Activated CD8-positive, alpha-beta memory T cell treated with anti-CD3 and anti-CD28 coated beads, Interleukin-2, amount 50 U/mL, for 1 hour (primary cell): ENCODE measurements at regions not wholly inside any gene's neighbourhood (a gene's known extent, or its start where the extent isn't known, plus 50 kb on each side); places are given as distances from the start of the nearest gene placed in this dataset.
"Not testable (repeated sequence)": the region's sequence is repeated elsewhere in the genome, so short reads cannot be mapped to it uniquely, and the experiment has no call there.

ENCODE experiments used
- DNase-seq: peaks from one replicate; pipeline ENCODE4 v3.0.0-alpha.2; 2020; ENCODE audit errors: extremely low read depth

DNA sequence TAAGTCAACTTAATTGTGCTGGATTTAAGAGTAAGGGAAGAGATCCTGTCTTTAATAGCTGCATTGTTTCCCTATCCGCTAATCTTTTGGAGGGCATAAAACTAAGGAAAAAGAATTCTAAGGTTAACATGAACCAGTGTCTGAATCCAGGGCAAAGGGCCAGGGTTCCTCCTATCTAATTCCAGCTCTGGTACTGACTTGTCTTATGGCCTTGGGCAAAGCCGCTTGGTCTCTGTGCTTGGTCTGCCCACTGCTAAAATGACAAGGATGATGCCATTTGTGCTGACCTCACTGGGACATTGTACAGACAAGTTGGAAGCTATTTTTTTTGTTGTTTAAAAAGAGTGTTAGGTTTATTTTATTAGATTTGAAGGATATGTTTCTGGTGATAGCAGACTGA lies 334.7 kb upstream of the PIK3R1 start:
- DNase-seq: no peak

DNA sequence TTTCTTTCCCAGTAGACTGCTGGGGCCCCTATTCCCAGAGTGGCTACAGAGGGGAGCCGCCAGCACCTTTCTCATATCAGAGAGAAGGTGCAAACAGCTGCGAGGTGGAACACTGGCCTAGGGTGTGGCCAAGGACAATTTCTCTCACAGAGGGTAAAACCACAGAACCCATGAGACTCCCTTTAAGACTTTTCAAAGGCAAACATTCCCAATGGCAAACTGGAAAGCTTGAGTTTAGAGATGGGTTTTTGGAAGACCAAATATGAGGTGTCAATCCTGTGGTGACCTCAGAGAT lies 335.1 kb upstream of the PIK3R1 start:
- DNase-seq: no peak

DNA sequence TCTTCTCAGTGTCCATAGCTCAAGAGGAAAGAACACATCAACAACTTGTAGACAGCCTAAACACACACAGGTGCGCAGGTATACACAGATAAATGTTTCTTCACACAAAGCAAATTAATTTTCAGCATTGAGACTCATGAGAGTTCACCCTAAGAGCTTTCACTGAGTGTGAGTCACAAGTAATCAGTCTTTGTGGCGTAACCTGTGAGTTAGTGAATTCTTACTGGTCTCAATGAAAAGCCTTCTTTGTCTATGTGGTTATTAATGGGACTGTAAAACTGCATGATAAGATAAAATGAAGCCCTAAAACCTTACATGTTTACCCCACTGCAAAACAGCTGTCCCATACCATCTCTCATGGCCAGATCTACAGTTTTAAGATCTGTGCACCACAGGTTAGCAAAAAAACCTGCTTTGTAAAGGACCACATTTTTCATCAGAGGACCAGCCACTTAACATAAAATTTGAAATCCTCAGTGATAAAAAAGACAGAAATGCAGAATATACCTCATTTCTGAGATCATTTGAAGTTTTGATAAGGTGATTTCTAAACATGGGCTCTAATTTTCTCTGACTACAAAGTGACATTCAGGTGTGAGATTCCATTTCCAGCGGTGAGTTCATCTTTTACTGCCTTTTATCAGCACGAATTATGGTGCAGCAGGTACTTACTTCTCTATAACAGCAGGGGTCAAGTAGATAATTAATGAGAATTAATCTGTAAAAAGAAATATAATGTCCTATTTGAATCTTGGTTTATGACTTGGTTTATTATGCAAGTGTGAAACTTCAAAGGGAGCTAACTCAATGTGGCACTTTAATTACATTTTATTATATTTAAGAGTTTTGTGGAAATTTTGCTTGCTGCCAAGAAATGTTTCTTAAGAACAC lies 335.7 kb upstream of the PIK3R1 start:
- no peak for DNase-seq

DNA sequence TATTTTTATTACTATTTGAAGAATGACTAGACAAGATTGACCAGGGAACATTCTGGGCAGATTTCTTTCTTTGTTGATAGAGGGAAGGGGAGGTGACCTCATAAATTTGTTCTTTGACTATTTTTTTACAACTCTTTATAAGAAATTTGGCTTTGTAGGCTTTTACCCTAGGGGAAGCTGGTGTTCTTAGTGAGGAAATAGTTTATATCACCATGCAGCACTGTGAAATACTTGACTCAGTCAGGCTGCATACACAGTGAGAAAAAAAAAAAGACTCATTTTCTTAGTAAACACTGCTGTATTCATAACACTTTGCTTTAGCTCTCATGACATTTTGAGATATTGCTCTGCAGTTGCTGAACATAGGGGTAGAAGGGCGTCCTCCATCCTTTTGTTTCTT lies 336.6 kb upstream of the PIK3R1 start:
- no peak for DNase-seq

DNA sequence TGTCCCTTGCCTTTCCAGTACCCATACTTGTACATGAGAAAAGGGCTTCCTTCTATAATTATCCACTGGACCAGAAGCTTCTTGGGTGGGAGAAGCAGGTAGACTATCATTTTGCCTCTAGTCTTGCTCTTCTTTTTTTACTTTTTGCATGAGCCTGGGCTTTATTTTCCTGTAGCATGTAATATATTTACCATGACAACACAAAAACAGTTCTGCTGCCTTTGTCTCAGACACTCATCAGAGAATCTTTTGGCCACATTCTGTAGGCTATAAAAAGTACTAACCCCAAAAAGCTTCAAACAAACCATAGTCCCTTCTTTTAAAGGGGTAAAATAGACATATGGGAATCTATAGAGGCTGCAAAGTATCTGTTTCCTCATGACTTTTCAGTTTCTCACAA lies 339.2 kb upstream of the PIK3R1 start:
- DNase-seq: no peak

DNA sequence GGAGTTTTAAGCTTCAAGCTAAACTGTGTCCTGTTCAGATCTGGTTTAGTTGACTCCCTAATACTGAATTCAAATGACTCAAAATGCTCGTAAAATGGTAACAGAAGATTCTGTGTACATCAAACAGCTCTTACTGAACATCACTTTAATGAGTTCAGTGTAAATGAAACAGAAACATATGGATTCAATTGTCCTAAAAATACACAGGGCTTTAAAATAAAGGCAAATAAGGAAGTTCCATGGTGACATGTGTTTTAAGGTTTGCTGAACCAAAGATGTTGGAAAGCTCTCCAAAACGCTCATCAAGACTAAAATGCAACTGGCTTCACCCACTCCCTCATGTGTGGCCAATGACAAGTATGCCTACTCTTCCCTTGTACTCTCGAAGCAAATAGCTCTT lies 340.0 kb upstream of the PIK3R1 start:
- DNase-seq: no peak

DNA sequence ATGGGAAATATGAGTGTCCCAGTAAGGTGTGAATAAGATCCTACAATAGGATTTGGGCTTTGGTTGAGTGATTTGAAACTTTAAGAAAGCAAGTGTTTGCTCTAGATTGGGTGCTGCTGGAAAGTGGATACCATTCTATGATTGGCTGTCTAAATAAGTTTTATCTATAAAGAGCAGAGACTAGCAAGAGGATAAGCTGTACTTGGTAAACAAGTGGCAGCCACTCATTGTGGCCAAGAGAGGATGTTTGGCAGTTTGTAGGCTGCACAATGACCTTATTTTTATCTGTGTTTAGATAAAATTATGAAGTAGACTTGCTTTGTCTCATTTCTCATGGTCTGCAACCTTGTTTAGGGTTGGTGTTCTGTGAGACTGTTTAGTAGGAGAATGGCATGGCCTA lies 341.6 kb upstream of the PIK3R1 start:
- DNase-seq: no peak

DNA sequence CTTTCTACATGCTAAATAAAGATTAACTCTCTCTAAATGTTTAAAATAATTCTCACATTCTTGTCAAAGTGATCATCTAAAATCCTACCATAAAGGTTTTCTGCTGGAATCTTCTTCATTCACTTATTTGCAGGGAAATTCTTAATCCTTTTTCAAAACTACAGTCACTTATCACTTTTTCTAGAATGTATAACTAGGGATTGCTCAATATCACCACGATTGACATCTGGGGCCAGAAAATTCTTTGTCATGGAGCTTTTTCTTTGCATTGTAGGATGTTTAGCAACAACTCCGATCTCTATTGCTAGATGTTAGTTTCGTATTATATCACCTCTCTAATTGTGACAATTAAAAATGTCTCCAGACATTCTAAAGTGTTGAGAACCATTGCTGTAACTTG lies 344.9 kb upstream of the PIK3R1 start:
- DNase-seq: no peak

DNA sequence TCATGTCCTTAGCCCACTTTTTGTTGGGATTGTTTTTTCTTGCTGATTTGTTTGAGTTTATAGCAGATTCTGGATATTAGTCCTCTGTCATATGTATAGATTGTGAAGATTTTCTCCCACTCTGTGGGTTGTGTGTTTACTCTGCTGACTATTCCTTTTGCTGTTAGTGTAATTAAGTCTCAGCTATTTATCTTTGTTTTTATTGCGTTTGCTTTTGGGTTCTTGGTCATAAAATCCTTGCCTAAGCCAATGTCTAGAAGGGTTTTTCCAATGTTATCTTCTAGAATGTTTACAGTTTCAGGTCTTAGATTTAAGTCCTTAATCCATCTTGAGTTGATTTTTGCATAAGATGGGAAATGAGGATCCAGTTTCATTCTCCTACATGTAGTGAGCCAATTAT lies 351.2 kb upstream of the PIK3R1 start:
- DNase-seq: not testable (repeated sequence)

DNA sequence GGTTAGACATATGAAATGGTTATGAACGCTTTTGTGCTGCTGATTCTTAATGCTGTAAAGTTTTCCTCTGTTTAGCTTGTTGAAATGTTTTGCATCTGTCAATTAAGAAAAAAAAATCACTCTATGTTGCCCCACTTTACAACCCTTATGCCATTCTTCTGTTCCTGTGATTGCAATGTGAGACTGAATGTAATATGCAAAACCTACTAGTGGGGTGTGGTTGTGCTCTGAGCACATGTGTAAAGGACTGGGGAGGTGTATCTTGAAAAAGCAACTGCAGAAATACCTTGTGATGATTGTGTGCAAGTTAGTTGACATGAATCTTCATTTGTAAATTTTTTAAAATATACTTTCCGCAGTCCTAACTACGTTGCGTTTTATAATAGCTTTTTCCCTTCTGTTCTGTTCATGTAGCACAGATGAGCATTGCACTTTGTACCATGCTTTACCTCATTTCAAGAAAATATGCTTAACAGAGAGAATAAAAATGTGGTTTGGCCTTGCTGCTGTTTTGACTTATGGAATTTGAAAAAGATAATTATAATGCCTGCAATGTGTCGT lies 357.0 kb upstream of the PIK3R1 start:
- no peak for DNase-seq

DNA sequence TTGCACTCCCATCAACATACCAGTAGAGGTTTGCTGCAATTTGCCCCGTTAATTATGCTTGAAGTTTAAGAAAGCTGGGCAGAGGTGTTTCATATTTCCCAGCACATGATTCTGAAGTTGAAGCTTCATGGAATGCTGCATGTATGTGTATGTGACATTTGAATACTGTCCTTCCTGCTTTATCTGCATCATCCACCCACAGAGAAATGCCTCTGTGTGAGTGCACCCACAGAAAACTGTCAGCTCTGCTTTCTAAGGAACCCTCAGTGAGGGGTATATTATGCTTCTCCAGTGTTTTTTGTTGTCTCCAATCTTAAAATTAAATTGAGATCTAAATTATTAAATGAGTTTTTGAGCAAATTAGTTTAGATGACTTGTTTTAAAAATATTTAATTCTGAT lies 358.1 kb upstream of the PIK3R1 start:
- DNase-seq: no peak

DNA sequence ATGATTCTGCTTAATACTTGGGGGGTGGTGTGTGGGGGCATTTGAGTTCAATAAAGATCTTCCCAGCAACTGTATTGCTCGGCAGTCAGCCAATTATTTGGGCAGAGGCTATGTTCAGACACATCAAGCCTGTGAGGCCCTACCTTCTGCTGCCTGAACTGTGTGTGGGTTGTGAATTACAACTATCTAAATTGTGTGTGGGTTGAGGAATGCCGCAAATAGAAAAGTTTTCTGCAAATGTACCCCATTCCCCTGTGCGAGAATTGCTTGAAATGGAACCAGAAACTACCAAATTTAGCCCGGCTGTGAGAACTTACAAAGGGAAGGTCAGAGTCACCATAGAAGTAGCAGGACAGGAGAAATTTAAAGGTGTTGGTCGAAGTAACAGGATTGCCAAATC lies 360.0 kb upstream of the PIK3R1 start:
- DNase-seq: no peak

DNA sequence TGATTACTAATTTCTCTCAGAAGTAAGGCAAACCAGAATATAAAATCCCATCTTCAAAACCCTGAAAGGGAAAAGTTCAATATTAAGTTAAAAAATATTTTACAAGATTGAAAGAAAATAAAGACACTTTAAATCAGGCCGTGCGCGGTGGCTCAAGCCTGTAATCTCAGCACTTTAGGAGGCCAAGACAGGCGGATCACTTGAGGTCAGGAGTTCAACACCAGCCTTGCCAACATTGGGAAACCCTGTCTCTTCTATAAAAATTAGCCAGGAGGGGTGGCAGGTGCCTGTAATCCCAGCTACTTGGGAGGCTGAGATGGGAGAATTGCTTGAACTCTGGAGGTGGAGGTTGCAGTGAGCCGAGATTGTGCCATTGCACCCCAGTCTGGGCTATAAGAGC lies 364.6 kb upstream of the PIK3R1 start:
- DNase-seq: not testable (repeated sequence)

DNA sequence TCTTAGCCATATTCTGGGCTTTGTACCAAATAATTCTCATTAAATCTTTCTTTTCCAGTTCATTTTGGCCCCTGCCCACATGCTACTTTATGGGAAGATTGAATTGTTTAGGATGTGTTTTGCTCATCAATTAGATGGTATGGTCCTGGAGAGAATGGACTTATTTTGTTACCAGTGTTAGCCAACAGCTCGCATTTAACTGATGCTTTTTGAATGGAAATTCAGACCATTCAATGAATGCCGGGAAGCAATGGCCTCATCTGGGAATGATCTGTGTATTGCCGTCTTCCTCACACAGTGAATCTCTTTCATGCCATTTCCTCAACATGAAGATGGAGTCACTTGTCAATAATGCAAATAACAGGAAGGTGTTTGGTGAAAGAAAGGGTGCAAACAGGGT lies 370.6 kb upstream of the PIK3R1 start:
- no peak for DNase-seq

DNA sequence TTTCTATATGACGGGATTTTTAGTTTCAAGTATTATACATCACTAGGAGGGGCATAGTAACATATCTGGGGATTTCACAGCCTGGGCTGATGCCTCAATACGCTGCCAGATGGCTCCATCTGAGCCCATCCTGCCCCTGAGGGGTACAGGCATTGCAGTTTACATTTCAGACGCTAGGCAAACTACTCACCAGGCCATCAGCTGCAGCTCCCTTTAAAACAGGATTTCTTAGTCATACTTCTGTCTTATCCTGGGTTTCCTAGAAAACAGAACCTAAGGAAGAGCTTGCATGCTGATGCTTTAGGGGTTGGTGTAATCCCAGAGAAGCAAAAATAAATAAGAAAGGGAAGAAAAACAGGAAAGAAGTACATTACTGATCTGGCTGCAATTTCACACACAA lies 372.8 kb upstream of the PIK3R1 start:
- DNase-seq: no peak

DNA sequence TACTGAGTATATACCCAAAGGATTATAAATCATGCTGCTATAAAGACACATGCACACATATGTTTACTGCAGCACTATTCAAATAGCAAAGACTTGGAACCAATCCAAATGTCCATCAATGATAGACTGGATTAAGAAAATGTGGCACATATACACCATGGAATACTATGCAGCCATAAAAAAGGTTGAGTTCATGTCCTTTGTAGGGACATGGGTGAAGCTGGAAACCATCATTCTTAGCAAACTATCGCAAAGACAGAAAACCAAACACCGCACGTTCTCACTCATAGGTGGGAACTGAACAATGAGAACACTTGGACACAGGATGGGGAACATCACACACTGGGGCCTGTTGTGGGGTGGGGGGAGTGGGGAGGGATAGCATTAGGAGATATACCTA lies 378.3 kb upstream of the PIK3R1 start:
- not testable (repeated sequence) for DNase-seq

DNA sequence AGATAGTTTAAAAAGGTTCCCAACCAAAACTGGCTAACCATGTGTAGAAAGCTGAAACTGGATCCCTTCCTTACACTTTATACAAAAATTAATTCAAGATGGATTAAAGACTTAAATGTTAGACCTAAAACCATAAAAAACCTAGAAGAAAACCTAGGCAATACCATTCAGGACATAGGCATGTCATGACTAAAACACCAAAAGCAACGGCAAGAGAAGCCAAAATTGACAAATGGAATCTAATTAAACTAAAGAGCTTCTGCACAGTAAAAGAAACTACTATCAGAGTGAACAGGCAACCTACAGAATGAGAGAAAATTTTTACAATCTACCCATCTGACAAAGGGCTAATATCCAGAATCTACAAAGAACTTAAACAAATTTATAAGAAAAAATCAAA lies 379.1 kb upstream of the PIK3R1 start:
- not testable (repeated sequence) for DNase-seq

DNA sequence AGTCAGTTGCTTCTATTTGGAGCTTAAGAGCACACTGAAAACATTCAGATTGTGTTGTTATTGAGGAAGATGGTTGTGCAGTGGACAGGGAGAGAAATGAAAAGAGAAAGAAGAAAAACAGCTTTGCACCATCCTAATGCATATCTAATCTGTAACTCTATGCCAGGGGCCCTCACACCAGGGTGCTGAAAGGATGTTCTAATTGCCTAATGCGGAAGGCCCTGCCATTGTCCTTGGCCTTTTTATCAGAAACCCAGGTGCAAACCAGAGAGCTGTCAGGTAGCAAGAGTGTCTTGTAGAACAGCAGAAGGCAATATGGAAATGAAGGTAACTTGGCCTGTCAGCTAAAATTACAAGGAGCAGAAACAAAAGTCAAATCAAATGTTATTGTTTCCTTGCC lies 384.5 kb upstream of the PIK3R1 start:
- no peak for DNase-seq

DNA sequence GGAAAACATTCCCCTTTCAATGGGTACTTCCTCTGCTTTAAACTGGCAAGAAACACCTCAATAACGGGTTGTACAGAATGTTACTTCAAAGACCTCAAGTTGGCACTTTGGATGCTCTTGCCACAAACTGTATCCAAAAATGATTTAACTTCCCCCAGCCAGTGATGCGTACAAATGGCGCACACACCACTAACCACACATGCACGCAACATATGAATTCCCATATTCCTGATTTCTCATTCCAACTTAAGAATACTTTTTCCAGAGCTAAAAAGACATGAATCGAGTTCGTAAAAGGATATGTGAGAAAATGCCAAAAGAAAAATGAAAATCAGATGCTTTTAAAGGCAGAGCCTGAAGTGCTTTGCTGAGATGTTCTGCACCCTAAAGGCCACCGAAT lies 388.0 kb upstream of the PIK3R1 start:
- no peak for DNase-seq

DNA sequence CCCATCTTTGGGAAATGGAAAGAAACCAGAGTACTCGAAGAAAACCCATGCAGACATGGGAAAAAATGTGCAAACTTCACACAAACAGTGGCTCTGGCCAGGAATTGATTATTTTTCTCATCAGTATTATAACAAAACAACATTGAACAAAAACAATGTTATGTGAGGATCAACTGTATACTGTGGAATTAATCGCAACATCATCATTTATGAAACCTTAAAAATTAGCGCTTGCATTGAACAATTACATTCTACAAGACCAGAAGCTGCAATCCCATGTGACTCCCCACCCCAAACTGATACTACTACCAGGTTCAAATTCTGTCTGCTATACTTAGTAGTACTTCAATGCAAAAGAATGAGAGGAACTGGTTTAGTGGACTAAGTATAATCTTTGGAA lies 390.7 kb upstream of the PIK3R1 start:
- no peak for DNase-seq

DNA sequence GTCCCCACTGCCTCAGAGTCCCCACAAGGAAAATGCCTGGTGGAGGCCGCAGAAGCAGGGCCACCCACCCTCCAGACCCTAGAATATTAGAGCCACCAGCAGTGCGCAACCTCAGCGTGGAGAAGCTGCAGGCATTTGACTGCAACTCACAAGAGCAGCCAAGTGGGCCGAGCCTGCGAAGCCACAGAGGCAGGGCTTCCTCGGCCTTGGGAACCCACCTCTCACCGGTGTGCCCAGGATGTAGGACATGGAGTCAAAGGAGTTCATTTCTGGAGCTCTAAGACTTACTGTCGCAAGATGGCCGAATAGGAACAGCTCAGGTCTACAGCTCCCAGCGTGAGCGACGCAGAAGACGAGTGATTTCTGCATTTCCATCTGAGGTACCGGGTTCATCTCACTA lies 397.9 kb upstream of the PIK3R1 start:
- DNase-seq: no peak

DNA sequence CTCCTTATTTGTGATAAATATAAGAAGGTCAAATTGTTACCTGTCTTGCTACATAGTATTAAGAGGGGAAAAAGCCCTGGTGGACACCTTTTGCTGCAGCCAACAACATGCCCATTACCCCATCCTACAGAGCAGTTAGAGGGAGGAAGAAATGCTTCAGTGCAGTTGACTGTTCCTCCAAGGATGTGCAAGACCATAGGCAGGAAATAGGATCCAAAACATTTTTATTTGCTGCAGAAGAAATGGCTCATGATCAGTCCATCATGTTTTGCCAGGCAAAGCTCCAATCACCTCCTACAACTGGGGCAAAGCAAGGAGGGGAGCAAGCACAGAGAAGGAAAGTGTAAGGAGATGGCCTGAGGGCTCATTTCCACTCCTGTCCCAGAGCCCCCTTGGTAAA lies 399.1 kb upstream of the PIK3R1 start:
- no peak for DNase-seq

DNA sequence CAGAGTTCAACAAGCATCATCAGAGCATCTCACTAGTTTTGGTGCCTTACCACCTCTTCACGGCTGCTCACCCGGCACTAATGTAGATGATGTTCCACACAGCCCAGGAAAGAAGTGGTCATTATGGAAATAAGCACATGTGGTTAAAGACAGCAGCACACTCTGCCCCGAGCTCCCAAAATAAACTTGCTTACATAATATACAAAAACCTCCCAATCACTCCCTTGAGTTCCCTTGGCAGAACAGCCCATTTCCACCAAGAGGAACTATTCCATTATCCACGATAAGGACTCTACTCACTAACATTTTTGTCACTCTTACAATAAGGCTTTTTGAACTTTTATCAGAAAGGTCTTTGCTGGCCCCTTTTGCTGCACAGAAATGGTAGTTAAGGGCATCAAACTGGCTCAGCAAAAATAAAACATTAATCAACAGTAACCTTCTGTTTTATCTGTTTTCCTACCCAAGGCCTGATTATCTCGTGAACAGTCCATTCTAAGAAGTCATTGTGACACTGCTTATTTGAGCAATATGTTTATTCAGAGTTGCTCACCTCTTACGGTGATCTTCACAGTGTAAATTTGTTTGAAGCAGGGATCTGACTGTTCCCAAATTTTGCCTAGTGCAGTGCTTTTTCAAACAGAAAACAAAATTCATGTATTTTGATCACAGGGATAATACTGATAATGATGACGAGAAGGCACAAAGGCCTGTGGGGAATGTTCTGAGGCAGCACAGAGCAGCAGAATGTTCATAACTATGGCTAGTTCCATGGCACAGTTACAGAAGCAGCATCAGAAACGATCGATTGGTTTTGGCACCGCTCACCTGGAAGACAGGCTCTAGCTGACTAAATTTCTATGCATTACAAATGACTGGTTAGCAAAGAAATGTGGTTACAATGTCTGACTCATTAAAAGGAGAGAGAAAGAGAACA lies 399.8 kb upstream of the PIK3R1 start:
- no peak for DNase-seq
